MCF 10A (cell line): ENCODE measurements at regions not wholly inside any gene's neighbourhood (a gene's known extent, or its start where the extent isn't known, plus 50 kb on each side); places are given as distances from the start of the nearest gene placed in this dataset.

Experiments
- BruUV-seq: library from RNA; stranded (reverse); fragments of 400-500 nt; replicated peaks from 2 replicates; lab custom pipeline; 2021; lab: Mats Ljungman, UMichigan
- CTCF ChIA-PET: fragments of 300-600 bp; sonication (Branson Sonifier 250); formaldehyde crosslinking; extraction: SDS; loops from one replicate; lab custom pipeline; 2021; ENCODE audit warnings: antibody characterized with exemption, inconsistent platforms; lab: Yijun Ruan, JAX
- POLR2A ChIA-PET: fragments of 300-600, 350-650 bp; sonication (Branson Sonifier 250); formaldehyde crosslinking; extraction: SDS; loops from one replicate; lab custom pipeline; 2020; ENCODE audit warnings: antibody characterized with exemption, inconsistent platforms; lab: Yijun Ruan, JAX
- DNase-seq: peaks from one replicate; pipeline ENCODE4 v3.0.0-alpha.2; 2018; ENCODE audit not compliant: unreplicated experiment
- H3K27ac Mint-ChIP-seq: one replicate; pipeline ENCODE4 v1.8.0; 2022; ENCODE audit warnings: mild to moderate bottlenecking, low read depth, mixed read lengths; ENCODE audit not compliant: unreplicated experiment
- H3K27me3 Mint-ChIP-seq: one replicate; pipeline ENCODE4 v1.8.0; 2022; ENCODE audit warnings: mixed read lengths; ENCODE audit not compliant: insufficient read depth, unreplicated experiment
- H3K36me3 Mint-ChIP-seq: one replicate; pipeline ENCODE4 v1.8.0; 2022; ENCODE audit warnings: mild to moderate bottlenecking, moderate library complexity, mixed read lengths; ENCODE audit not compliant: insufficient read depth, unreplicated experiment
- H3K4me1 Mint-ChIP-seq: one replicate; pipeline ENCODE4 v1.8.0; 2022; ENCODE audit warnings: mixed read lengths; ENCODE audit not compliant: insufficient read depth, unreplicated experiment
- H3K4me3 Mint-ChIP-seq: one replicate; pipeline ENCODE4 v1.8.0; 2022; ENCODE audit warnings: mild to moderate bottlenecking, moderate library complexity, mixed read lengths; ENCODE audit not compliant: unreplicated experiment
- H3K9me3 Mint-ChIP-seq: one replicate; pipeline ENCODE4 v1.8.0; 2022; ENCODE audit warnings: mixed read lengths; ENCODE audit not compliant: unreplicated experiment
- intact Hi-C: fragments of 100-400 bp; cut with micrococcal nuclease; formaldehyde crosslinking; loops from 2 replicates; pipeline ENCODE4 v1.14.1; 2022
- TF ChIP-seq, protein P1 (sequence below): fragments of 200-600 bp; IDR thresholded peaks from one replicate; pipeline ENCODE4 v1.8.0; 2022; ENCODE audit warnings: antibody characterized with exemption, mild to moderate bottlenecking; ENCODE audit not compliant: unreplicated experiment

DNA sequence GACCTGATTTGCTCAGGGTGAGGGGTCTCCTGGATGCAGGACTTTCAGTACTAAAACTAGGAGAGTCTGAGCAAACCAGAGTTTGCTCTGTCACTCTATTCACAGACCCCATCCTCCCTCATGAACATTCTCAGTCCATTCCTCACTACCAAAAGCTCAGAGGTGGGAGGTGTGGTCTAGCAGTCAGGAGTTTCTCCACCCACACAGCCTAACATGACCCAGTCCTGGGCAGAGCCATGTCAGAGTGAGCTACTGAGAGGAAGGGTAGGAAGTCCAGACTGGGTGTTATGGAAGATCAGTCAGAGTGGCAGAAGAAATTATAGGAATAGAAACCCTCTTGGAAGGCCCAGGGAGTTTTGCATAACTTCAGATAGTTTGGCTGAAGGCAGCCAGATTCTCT, 113.3 kb upstream of the GRAMD2B start:
- TF ChIP-seq, protein P1, sequence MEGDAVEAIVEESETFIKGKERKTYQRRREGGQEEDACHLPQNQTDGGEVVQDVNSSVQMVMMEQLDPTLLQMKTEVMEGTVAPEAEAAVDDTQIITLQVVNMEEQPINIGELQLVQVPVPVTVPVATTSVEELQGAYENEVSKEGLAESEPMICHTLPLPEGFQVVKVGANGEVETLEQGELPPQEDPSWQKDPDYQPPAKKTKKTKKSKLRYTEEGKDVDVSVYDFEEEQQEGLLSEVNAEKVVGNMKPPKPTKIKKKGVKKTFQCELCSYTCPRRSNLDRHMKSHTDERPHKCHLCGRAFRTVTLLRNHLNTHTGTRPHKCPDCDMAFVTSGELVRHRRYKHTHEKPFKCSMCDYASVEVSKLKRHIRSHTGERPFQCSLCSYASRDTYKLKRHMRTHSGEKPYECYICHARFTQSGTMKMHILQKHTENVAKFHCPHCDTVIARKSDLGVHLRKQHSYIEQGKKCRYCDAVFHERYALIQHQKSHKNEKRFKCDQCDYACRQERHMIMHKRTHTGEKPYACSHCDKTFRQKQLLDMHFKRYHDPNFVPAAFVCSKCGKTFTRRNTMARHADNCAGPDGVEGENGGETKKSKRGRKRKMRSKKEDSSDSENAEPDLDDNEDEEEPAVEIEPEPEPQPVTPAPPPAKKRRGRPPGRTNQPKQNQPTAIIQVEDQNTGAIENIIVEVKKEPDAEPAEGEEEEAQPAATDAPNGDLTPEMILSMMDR = no peak
- Mint-ChIP-seq H3K27ac (no peak overlapping the region), H3K9me3 (peaks cover 7% of the 10 kb centered on the region), H3K36me3 (no peaks in the 10 kb centered on the region), H3K4me3 (no peak overlapping the region), H3K27me3 (no peaks in the 10 kb centered on the region), H3K4me1 (no peaks in the 10 kb centered on the region)
- intact Hi-C loops = no loop called here
- no peak for DNase-seq
- CTCF ChIA-PET = interaction anchor here (0.5 kb wide), 2 partner anchors 494 to 551 kb away, joined by 3 read pairs; no protein-coding TSS in a partner anchor
- no TSS peak for BruUV-seq
- POLR2A ChIA-PET = interaction anchor here (0.6 kb wide), 1 partner anchor 1007 kb away, joined by 5 read pairs; no protein-coding TSS in a partner anchor

DNA sequence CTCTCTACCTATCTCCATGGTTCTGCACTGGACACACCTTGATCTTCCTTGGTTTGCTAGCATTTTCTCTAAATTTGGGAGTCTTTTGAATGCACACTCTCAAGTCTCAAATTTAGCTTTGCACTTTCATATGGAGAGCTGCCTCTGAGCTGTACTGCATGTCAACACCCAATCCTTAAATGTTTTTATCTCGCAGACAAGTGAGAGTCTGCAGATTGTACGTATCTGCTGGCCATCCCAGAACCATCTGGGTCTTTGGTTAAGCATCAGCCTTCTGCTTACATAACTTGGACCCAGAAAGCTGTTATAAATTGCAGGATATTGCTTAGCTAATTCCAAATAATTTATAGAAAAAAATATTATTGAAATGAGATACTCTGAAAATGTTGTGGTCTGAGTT, 111.4 kb upstream of the GRAMD2B start:
- H3K9me3 Mint-ChIP-seq = no peaks in the 10 kb centered on the region
- intact Hi-C loops = no loop called here
- H3K4me1 Mint-ChIP-seq = no peaks in the 10 kb centered on the region
- no peak overlapping the region for H3K4me3 Mint-ChIP-seq
- POLR2A ChIA-PET = no interaction called here
- H3K27me3 Mint-ChIP-seq = no peaks in the 10 kb centered on the region
- no peak for DNase-seq
- CTCF ChIA-PET = no interaction called here
- no TSS peak for BruUV-seq
- H3K36me3 Mint-ChIP-seq = no peaks in the 10 kb centered on the region
- no peak overlapping the region for H3K27ac Mint-ChIP-seq
- TF ChIP-seq, protein P1 = no peak

DNA sequence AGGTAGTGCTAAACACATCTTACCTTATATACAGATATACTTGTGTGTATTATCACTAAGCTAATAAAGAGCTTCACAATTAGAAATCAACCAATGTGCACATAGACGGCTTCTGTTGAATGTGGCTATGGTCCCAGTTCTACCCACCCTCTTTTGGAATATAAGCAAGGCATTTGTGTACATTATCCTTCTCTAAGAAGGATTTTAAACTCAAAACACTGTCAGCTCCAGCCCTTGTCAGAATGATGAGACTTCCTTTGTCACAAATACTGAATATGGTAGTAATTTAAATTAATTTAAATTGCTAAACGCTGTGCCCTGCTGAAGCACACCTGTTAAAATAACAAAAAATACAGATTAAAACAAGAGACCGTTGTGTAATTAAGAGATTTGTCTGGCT, 107.9 kb upstream of the GRAMD2B start:
- POLR2A ChIA-PET = interaction anchor here (1.6 kb wide), 1 partner anchor 29 kb away, joined by 3 read pairs; no protein-coding TSS in a partner anchor
- TF ChIP-seq, protein P1 = no peak

DNA sequence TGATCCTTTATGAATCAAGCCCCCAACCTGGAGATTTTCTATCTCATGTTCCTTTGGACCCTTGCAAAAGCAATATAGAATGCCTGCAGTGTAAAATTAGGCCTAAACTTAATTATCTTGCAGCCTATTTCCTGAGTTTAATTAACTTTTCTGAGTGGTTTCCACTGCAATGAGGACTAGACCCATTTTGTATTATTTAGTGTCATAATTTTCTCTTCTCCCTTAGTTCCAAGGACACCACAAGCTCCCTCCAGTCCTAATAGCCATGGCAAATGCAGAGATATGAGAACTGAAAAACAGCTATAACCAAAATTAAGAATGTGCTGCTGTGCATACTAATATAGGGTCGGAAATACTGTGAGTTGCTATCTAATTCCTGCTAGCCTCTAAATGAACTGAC, 90.9 kb upstream of the GRAMD2B start:
- Mint-ChIP-seq H3K36me3 (no peaks in the 10 kb centered on the region), H3K4me3 (no peak overlapping the region), H3K4me1 (no peaks in the 10 kb centered on the region), H3K9me3 (no peaks in the 10 kb centered on the region), H3K27me3 (no peaks in the 10 kb centered on the region), H3K27ac (no peak overlapping the region)
- no peak for DNase-seq
- intact Hi-C loops = loop anchor here (10.0 kb wide), 1 partner anchor 342 kb away; no protein-coding TSS in a partner anchor
- ChIA-PET POLR2A (no interaction called here), CTCF (interaction anchor here (0.6 to 1.4 kb wide), 2 partner anchors 12 to 263 kb away, joined by 3 read pairs; no protein-coding TSS in a partner anchor)
- TF ChIP-seq, protein P1 = no peak
- BruUV-seq = no TSS peak

More for the DNA sequence above, 107.9 kb upstream of the GRAMD2B start:
- Mint-ChIP-seq H3K4me1 (no peaks in the 10 kb centered on the region), H3K27me3 (no peaks in the 10 kb centered on the region), H3K36me3 (no peaks in the 10 kb centered on the region), H3K9me3 (no peaks in the 10 kb centered on the region), H3K4me3 (no peak overlapping the region), H3K27ac (no peak overlapping the region)
- no peak for DNase-seq
- no TSS peak for BruUV-seq
- intact Hi-C loops = no loop called here
- CTCF ChIA-PET = interaction anchor here (0.5 to 1.5 kb wide), 3 partner anchors 23 to 252 kb away, joined by 3 to 4 read pairs (median 3); no protein-coding TSS in a partner anchor
